ENCODE measurements at regions not wholly inside any gene's neighbourhood (a gene's known extent, or its start where the extent isn't known, plus 50 kb on each side); places are given as distances from the start of the nearest gene placed in this dataset.

- TF ChIP-seq CTCF (IDR thresholded peaks at IDR 0.05; ENCODE audit: low read depth, low read length, missing input control) (no peak), RAD21 (IDR thresholded peaks at IDR 0.05) (no peak), SP1 (IDR thresholded peaks at IDR 0.05) (no peak), MAX (IDR thresholded peaks at IDR 0.05) (no peak), REST (IDR thresholded peaks at IDR 0.05) (no peak), YY1 (IDR thresholded peaks at IDR 0.05) (no peak), EGR1 (IDR thresholded peaks at IDR 0.05; ENCODE audit: low read depth in 2 of 2) (no peak), GABPA (IDR thresholded peaks at IDR 0.05 in 1 of 2, conservative IDR thresholded peaks at IDR 0.05 in 1 of 2) (no peak), JUND (IDR thresholded peaks at IDR 0.05) (no peak)
Measured at GRCh38 chr7:67773081-67773480, 776.4 kb downstream of the TYW1 start.
